Cardiac muscle cell (in vitro differentiated cells and primary cell): ENCODE measurements at regions not wholly inside any gene's neighbourhood (a gene's known extent, or its start where the extent isn't known, plus 50 kb on each side); places are given as distances from the start of the nearest gene placed in this dataset.

Experiments
- DNase-seq, 2 donors: peaks; one replicate each; pipeline versions ENCODE4 v3.0.0 to v3.0.0-alpha.2; 2010 to 2017; ENCODE audit warnings: low read depth in 1 of 2, low spot score in 1 of 2
- H3K27ac ChIP-seq: fragments of 200-600 bp; sonication (generic); 2 replicates; pipeline ENCODE4 v1.5.1; 2016
- H3K27me3 ChIP-seq: fragments of 200-600 bp; sonication (generic); 2 replicates; pipeline ENCODE4 v1.6.0; 2016; ENCODE audit warnings: control low read depth
- H3K36me3 ChIP-seq: fragments of 200-600 bp; sonication (generic); 2 replicates; pipeline ENCODE4 v1.5.1; 2016; ENCODE audit warnings: control low read depth
- H3K4me1 ChIP-seq: fragments of 200-600 bp; sonication (generic); 2 replicates; pipeline ENCODE4 v1.8.1; 2017; ENCODE audit warnings: low read depth, mild to moderate bottlenecking, mixed run types
- H3K4me3 ChIP-seq: fragments of 200-600 bp; sonication (generic); 2 replicates; pipeline ENCODE4 v1.5.1; 2016; ENCODE audit warnings: mild to moderate bottlenecking
- H3K9me3 ChIP-seq: fragments of 200-600 bp; sonication (generic); 2 replicates; pipeline ENCODE4 v1.5.1; 2017; ENCODE audit warnings: low read depth, mild to moderate bottlenecking, control low read depth
- TF ChIP-seq, protein P1 (sequence below): IDR thresholded peaks from 2 replicates; pipeline ENCODE4 v1.5.1; 2012; ENCODE audit warnings: low read depth, mild to moderate bottlenecking, low read length

DNA sequence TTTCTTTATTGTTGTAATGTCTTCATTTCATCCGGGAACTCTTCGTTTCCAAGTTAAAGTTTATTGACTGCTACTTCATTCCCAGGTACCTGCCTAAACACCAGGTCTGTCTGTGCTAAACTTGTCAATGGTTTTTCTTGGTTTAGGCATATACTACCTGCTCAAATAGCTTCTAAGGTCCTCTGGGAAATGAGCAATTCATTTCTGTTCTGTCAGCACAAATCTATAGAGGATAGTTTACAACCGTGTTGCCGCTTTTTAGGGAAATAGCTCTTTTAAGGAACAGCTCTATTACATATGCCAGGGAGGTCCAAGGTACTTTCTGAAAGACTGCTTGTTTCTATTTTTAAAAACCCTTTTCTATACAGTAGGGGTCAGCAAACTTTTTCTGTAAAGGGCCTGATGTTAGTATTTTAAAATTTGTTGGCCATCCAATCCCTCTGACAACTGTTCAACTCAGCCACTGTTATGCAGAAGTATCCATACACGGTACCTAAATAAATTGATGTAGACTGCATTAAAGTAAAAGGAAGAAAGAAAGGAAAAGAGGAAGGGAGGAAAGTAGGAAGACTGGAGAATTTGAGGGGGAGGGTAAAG is 222.7 kb upstream of the PTBP2 start:
- no peaks in the 10 kb centered on the region for H3K36me3 ChIP-seq
- H3K4me3 ChIP-seq = no peak overlapping the region
- no peak for DNase-seq
- H3K4me1 ChIP-seq = no peaks in the 10 kb centered on the region
- H3K9me3 ChIP-seq = no peaks in the 10 kb centered on the region
- H3K27ac ChIP-seq = no peak overlapping the region
- H3K27me3 ChIP-seq = no peaks in the 10 kb centered on the region
- TF ChIP-seq, protein P1, sequence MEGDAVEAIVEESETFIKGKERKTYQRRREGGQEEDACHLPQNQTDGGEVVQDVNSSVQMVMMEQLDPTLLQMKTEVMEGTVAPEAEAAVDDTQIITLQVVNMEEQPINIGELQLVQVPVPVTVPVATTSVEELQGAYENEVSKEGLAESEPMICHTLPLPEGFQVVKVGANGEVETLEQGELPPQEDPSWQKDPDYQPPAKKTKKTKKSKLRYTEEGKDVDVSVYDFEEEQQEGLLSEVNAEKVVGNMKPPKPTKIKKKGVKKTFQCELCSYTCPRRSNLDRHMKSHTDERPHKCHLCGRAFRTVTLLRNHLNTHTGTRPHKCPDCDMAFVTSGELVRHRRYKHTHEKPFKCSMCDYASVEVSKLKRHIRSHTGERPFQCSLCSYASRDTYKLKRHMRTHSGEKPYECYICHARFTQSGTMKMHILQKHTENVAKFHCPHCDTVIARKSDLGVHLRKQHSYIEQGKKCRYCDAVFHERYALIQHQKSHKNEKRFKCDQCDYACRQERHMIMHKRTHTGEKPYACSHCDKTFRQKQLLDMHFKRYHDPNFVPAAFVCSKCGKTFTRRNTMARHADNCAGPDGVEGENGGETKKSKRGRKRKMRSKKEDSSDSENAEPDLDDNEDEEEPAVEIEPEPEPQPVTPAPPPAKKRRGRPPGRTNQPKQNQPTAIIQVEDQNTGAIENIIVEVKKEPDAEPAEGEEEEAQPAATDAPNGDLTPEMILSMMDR = no peak

DNA sequence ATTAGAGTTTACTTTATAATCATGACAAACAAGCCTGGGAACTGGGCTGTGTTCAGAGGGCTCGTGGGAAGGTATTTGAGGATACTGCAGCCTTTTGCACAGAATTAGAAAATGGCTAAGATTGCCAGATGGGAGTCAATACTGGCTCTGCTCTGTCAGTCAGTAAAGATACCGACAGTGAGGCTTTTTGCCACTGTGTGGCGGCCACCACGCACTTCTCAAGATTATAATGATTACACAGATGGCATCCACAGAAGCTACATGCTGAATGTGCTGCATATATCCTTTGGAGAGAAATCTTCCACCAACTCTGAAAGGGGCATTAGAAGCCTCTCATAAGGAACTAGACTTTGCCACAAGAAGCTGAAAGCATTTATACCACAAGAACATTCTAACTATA is 213.4 kb upstream of the PTBP2 start:
- no peak for DNase-seq
- Histone ChIP-seq H3K36me3 (no peaks in the 10 kb centered on the region), H3K4me3 (no peak overlapping the region), H3K27ac (no peak overlapping the region), H3K9me3 (no peaks in the 10 kb centered on the region), H3K4me1 (no peaks in the 10 kb centered on the region), H3K27me3 (no peaks in the 10 kb centered on the region)
- TF ChIP-seq, protein P1 = no peak

DNA sequence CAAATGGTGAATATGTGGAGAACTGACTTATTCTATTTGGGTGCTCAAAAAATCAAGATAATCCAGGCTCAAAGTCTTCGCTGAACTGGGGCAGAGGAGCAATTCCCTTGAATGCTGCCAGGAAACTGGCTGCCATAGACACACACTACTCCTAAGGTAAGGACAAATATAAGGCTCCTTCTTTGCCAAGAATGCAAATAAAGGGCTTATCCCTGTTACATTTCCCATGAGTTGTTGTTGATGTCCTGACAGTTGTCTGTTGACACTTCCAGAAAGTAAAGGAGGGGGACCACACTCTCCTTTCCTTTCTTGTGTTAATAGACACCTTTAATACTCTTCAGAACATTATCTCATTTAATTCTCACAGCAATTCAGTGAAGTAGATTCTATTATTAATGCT is 212.2 kb upstream of the PTBP2 start:
- H3K9me3 ChIP-seq = no peaks in the 10 kb centered on the region
- TF ChIP-seq, protein P1 = no peak
- no peak overlapping the region for H3K27ac ChIP-seq
- H3K4me3 ChIP-seq = no peak overlapping the region
- H3K36me3 ChIP-seq = no peaks in the 10 kb centered on the region
- DNase-seq = no peak
- no peaks in the 10 kb centered on the region for H3K27me3 ChIP-seq
- no peaks in the 10 kb centered on the region for H3K4me1 ChIP-seq

DNA sequence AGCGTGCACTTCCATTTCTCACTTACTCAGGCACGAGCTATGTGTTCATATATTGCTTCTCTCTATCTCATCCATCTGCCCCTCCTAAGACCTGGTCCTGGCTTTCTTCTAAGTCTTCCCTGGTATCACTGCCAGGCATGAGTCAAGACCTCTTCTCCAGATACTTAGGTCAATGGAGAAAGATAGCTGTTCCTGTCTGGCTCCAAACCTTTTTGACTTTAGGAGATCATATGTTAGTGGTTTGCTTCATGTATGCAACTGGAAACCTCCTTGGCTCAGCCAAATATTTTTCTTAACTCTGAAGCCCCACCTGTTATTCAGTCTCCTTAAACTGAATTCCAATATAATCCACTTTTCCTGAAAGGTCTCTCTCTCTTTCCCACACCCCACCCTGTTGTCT is 211.6 kb upstream of the PTBP2 start:
- TF ChIP-seq, protein P1 = no peak
- Histone ChIP-seq H3K4me1 (no peaks in the 10 kb centered on the region), H3K27me3 (no peaks in the 10 kb centered on the region), H3K36me3 (no peaks in the 10 kb centered on the region), H3K27ac (no peak overlapping the region), H3K4me3 (no peak overlapping the region), H3K9me3 (no peaks in the 10 kb centered on the region)
- DNase-seq = no peak

DNA sequence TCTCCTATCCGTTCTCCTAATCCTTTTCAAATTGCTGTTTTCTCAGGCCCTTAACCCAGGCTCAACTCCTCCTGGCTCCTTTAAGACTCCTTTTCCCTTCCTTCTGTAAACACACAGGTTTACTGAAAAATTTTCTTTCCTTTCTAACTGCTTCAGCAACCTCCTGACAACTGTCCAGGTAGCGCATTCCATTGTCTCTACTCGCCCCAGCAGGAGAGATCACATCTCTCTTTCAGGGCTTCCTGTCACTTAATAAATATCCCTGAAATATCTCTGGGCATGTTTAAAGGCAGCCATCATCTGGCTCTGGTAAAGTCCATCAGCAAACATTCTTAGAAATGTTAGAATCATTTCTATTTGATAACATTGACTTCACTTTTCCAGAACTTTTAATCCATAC is 211.2 kb upstream of the PTBP2 start:
- no peaks in the 10 kb centered on the region for H3K27me3 ChIP-seq
- no peak overlapping the region for H3K4me3 ChIP-seq
- H3K9me3 ChIP-seq = no peaks in the 10 kb centered on the region
- no peaks in the 10 kb centered on the region for H3K36me3 ChIP-seq
- TF ChIP-seq, protein P1 = no peak
- no peak for DNase-seq
- no peaks in the 10 kb centered on the region for H3K4me1 ChIP-seq
- H3K27ac ChIP-seq = no peak overlapping the region

DNA sequence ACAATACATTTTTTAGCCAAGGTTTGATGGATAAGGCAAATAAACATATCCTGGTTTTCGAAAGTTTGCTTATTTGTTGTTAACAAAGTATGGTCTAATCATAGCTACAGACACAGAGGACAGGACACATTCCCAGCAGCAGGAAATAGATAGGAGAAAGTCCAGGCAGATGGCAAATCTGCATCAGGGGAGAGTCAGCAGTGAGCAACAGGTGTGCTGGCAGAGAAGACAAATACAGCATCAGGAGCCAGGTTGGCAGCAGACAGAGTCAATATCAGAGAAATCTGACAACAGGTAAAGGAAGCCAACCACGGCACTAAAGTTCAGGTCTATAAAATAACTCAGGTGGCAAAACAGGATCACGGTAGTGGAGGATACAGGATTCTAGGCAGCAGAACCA is 210.7 kb upstream of the PTBP2 start:
- TF ChIP-seq, protein P1 = no peak
- no peaks in the 10 kb centered on the region for H3K4me1 ChIP-seq
- no peaks in the 10 kb centered on the region for H3K9me3 ChIP-seq
- H3K36me3 ChIP-seq = no peaks in the 10 kb centered on the region
- no peaks in the 10 kb centered on the region for H3K27me3 ChIP-seq
- no peak overlapping the region for H3K4me3 ChIP-seq
- no peak overlapping the region for H3K27ac ChIP-seq
- DNase-seq = no peak
